ENCODE measurements at regions not wholly inside any gene's neighbourhood (a gene's known extent, or its start where the extent isn't known, plus 50 kb on each side); places are given as distances from the start of the nearest gene placed in this dataset.

GRCh38 chr16:9363520-9363919 is 272.1 kb downstream of the HAPSTR1 start:
- no peaks in the 10 kb centered on the region for H3K36me3 ChIP-seq (ENCODE audit: control insufficient read depth in 2 of 3, insufficient read depth in 3 of 3, low read length in 3 of 3)
- Mint-ChIP-seq H3K36me3 (no peaks in the 10 kb centered on the region), H3K9me3 (peaks cover 2 to 30% (median 9%) of the 10 kb centered on the region in 11 donors), H3K4me3 (no peak overlapping the region), H3K4me1 (no peaks in the 10 kb centered on the region), H3K27me3 (peaks cover 0 to 14% (median 0%) of the 10 kb centered on the region in 5 donors), H3K27ac (no peak overlapping the region)
- DNase-seq (no peak), ATAC-seq (no peak)
- intact Hi-C loops (cut with micrococcal nuclease) = no loop called here
- POLR2A ChIA-PET = no interaction called here
- no peak overlapping the region for H3K4me3 ChIP-seq (ENCODE audit: low read length)
- no peak overlapping the region for H3K27ac ChIP-seq (ENCODE audit: low read depth, low read length)
- H3K4me1 ChIP-seq (ENCODE audit: control insufficient read depth in 2 of 2, insufficient read depth in 2 of 2, low read length in 2 of 2) = no peaks in the 10 kb centered on the region
- CTCF ChIA-PET = no interaction called here
- no peaks in the 10 kb centered on the region for H3K9me3 ChIP-seq (ENCODE audit: control insufficient read depth in 2 of 3, low read length in 3 of 3)
- H3K27me3 ChIP-seq (ENCODE audit: control insufficient read depth in 2 of 2, insufficient read depth in 2 of 2, low read length in 2 of 2) = no peaks in the 10 kb centered on the region

- POLR2A ChIA-PET = no interaction called here
- Histone ChIP-seq H3K9me3 (ENCODE audit: control insufficient read depth in 2 of 3, low read length in 3 of 3) (no peaks in the 10 kb centered on the region), H3K4me3 (ENCODE audit: low read length) (no peak overlapping the region), H3K27ac (ENCODE audit: low read depth, low read length) (no peak overlapping the region), H3K27me3 (ENCODE audit: control insufficient read depth in 2 of 2, insufficient read depth in 2 of 2, low read length in 2 of 2) (no peaks in the 10 kb centered on the region), H3K4me1 (ENCODE audit: control insufficient read depth in 2 of 2, insufficient read depth in 2 of 2, low read length in 2 of 2) (no peaks in the 10 kb centered on the region), H3K36me3 (ENCODE audit: control insufficient read depth in 2 of 3, insufficient read depth in 3 of 3, low read length in 3 of 3) (no peaks in the 10 kb centered on the region)
- intact Hi-C loops (cut with micrococcal nuclease) = no loop called here
- ATAC-seq (no peak), DNase-seq (no peak)
- no peak overlapping the region for H3K27ac Mint-ChIP-seq
- H3K9me3 Mint-ChIP-seq = peaks cover 0 to 27% (median 7%) of the 10 kb centered on the region in 11 donors
- no peaks in the 10 kb centered on the region for H3K36me3 Mint-ChIP-seq
- no peak overlapping the region for H3K4me3 Mint-ChIP-seq
- H3K4me1 Mint-ChIP-seq = no peaks in the 10 kb centered on the region
- CTCF ChIA-PET = interaction anchor here (0.7 kb wide), 1 partner anchor 134 kb away, joined by 8 read pairs; no protein-coding TSS in a partner anchor
- H3K27me3 Mint-ChIP-seq = peaks cover 0 to 14% (median 0%) of the 10 kb centered on the region in 5 donors
Observed at GRCh38 chr16:9364721-9365369, 273.4 kb downstream of the HAPSTR1 start.

- H3K4me3 Mint-ChIP-seq = no peak overlapping the region
- H3K27me3 ChIP-seq (ENCODE audit: control insufficient read depth in 2 of 2, insufficient read depth in 2 of 2, low read length in 2 of 2) = no peaks in the 10 kb centered on the region
- no peak for ATAC-seq
- H3K9me3 ChIP-seq (ENCODE audit: control insufficient read depth in 2 of 3, low read length in 3 of 3) = no peaks in the 10 kb centered on the region
- no peaks in the 10 kb centered on the region for H3K4me1 Mint-ChIP-seq
- H3K36me3 Mint-ChIP-seq = no peaks in the 10 kb centered on the region
- no peak for DNase-seq
- ChIA-PET POLR2A (no interaction called here), CTCF (interaction anchor here (0.7 kb wide), 1 partner anchor 133 kb away, joined by 8 read pairs; no protein-coding TSS in a partner anchor)
- peaks cover 2 to 27% (median 7%) of the 10 kb centered on the region in 11 donors for H3K9me3 Mint-ChIP-seq
- H3K4me3 ChIP-seq (ENCODE audit: low read length) = no peak overlapping the region
- no peaks in the 10 kb centered on the region for H3K4me1 ChIP-seq (ENCODE audit: control insufficient read depth in 2 of 2, insufficient read depth in 2 of 2, low read length in 2 of 2)
- H3K27ac Mint-ChIP-seq = no peak overlapping the region
- no peak overlapping the region for H3K27ac ChIP-seq (ENCODE audit: low read depth, low read length)
- intact Hi-C loops (cut with micrococcal nuclease) = no loop called here
- peaks cover 0 to 18% (median 0%) of the 10 kb centered on the region in 5 donors for H3K27me3 Mint-ChIP-seq
- H3K36me3 ChIP-seq (ENCODE audit: control insufficient read depth in 2 of 3, insufficient read depth in 3 of 3, low read length in 3 of 3) = no peaks in the 10 kb centered on the region
Observed at GRCh38 chr16:9365370-9365728, 273.9 kb downstream of the HAPSTR1 start.

GRCh38 chr16:9366048-9366969 is 274.9 kb downstream of the HAPSTR1 start:
- H3K4me3 ChIP-seq (ENCODE audit: low read length) = no peak overlapping the region
- no peak overlapping the region for H3K27ac ChIP-seq (ENCODE audit: low read depth, low read length)
- peaks cover 0 to 13% (median 0%) of the 10 kb centered on the region in 5 donors for H3K27me3 Mint-ChIP-seq
- H3K4me3 Mint-ChIP-seq = no peak overlapping the region
- H3K4me1 Mint-ChIP-seq = no peaks in the 10 kb centered on the region
- no peak for ATAC-seq
- CTCF ChIA-PET = no interaction called here
- H3K9me3 ChIP-seq (ENCODE audit: control insufficient read depth in 2 of 3, low read length in 3 of 3) = no peaks in the 10 kb centered on the region
- no peak for DNase-seq
- no peaks in the 10 kb centered on the region for H3K36me3 ChIP-seq (ENCODE audit: control insufficient read depth in 2 of 3, insufficient read depth in 3 of 3, low read length in 3 of 3)
- peaks cover 2 to 27% (median 7%) of the 10 kb centered on the region in 11 donors for H3K9me3 Mint-ChIP-seq
- no peaks in the 10 kb centered on the region for H3K36me3 Mint-ChIP-seq
- H3K4me1 ChIP-seq (ENCODE audit: control insufficient read depth in 2 of 2, insufficient read depth in 2 of 2, low read length in 2 of 2) = no peaks in the 10 kb centered on the region
- intact Hi-C loops (cut with micrococcal nuclease) = no loop called here
- POLR2A ChIA-PET = no interaction called here
- H3K27ac Mint-ChIP-seq = no peak overlapping the region
- H3K27me3 ChIP-seq (ENCODE audit: control insufficient read depth in 2 of 2, insufficient read depth in 2 of 2, low read length in 2 of 2) = no peaks in the 10 kb centered on the region

GRCh38 chr16:9370061-9370491 is 278.6 kb downstream of the HAPSTR1 start:
- no peaks in the 10 kb centered on the region for H3K27me3 ChIP-seq (ENCODE audit: control insufficient read depth in 2 of 2, insufficient read depth in 2 of 2, low read length in 2 of 2)
- no peak overlapping the region for H3K4me3 Mint-ChIP-seq
- POLR2A ChIA-PET = no interaction called here
- H3K36me3 ChIP-seq (ENCODE audit: control insufficient read depth in 2 of 3, insufficient read depth in 3 of 3, low read length in 3 of 3) = no peaks in the 10 kb centered on the region
- intact Hi-C loops (cut with micrococcal nuclease) = no loop called here
- CTCF ChIA-PET = no interaction called here
- no peak overlapping the region for H3K4me3 ChIP-seq (ENCODE audit: low read length)
- no peak overlapping the region for H3K27ac ChIP-seq (ENCODE audit: low read depth, low read length)
- H3K9me3 Mint-ChIP-seq = peaks cover 0 to 25% (median 4%) of the 10 kb centered on the region in 11 donors
- no peaks in the 10 kb centered on the region for H3K4me1 ChIP-seq (ENCODE audit: control insufficient read depth in 2 of 2, insufficient read depth in 2 of 2, low read length in 2 of 2)
- no peaks in the 10 kb centered on the region for H3K9me3 ChIP-seq (ENCODE audit: control insufficient read depth in 2 of 3, low read length in 3 of 3)
- H3K4me1 Mint-ChIP-seq = no peaks in the 10 kb centered on the region
- ATAC-seq (no peak), DNase-seq (no peak)
- H3K27me3 Mint-ChIP-seq = peaks cover 0 to 6% (median 0%) of the 10 kb centered on the region in 5 donors
- no peaks in the 10 kb centered on the region for H3K36me3 Mint-ChIP-seq
- H3K27ac Mint-ChIP-seq = no peak overlapping the region

GRCh38 chr16:9371713-9372448 is 280.4 kb downstream of the HAPSTR1 start:
- no peak for ATAC-seq
- intact Hi-C loops (cut with micrococcal nuclease) = no loop called here
- Mint-ChIP-seq H3K4me1 (no peaks in the 10 kb centered on the region), H3K9me3 (peaks cover 0 to 16% (median 4%) of the 10 kb centered on the region in 11 donors), H3K4me3 (no peak overlapping the region), H3K36me3 (no peaks in the 10 kb centered on the region), H3K27ac (no peak overlapping the region), H3K27me3 (peaks cover 0 to 7% (median 0%) of the 10 kb centered on the region in 5 donors)
- DNase-seq = no peak
- Histone ChIP-seq H3K27ac (ENCODE audit: low read depth, low read length) (no peak overlapping the region), H3K9me3 (ENCODE audit: control insufficient read depth in 2 of 3, low read length in 3 of 3) (no peaks in the 10 kb centered on the region), H3K4me3 (ENCODE audit: low read length) (no peak overlapping the region), H3K4me1 (ENCODE audit: control insufficient read depth in 2 of 2, insufficient read depth in 2 of 2, low read length in 2 of 2) (no peaks in the 10 kb centered on the region), H3K27me3 (ENCODE audit: control insufficient read depth in 2 of 2, insufficient read depth in 2 of 2, low read length in 2 of 2) (no peaks in the 10 kb centered on the region), H3K36me3 (ENCODE audit: control insufficient read depth in 2 of 3, insufficient read depth in 3 of 3, low read length in 3 of 3) (no peaks in the 10 kb centered on the region)
- ChIA-PET POLR2A (no interaction called here), CTCF (no interaction called here)
